Upper lobe of right lung (tissue), 1 donor: ENCODE measurements at regions not wholly inside any gene's neighbourhood (a gene's known extent, or its start where the extent isn't known, plus 50 kb on each side); places are given as distances from the start of the nearest gene placed in this dataset.

ENCODE experiments used
- ATAC-seq: fragments of 200-7000 bp; cut with Tn5 transposase; one replicate; pipeline ENCODE4 v1.9.1; 2020; ENCODE audit warnings: mild to moderate bottlenecking, moderate library complexity
- DNase-seq: peaks from one replicate; pipeline ENCODE4 v3.0.0-alpha.2; 2020
- H3K27ac ChIP-seq: fragments of 200-600 bp; one replicate; pipeline ENCODE4 v1.8.0; 2022
- H3K27me3 ChIP-seq: fragments of 200-600 bp; one replicate; pipeline ENCODE4 v1.8.0; 2022; ENCODE audit warnings: mild to moderate bottlenecking
- H3K36me3 ChIP-seq: fragments of 200-600 bp; one replicate; pipeline ENCODE4 v1.8.0; 2022
- H3K4me1 ChIP-seq: fragments of 200-600 bp; one replicate; pipeline ENCODE4 v1.8.0; 2022
- H3K4me3 ChIP-seq: fragments of 200-600 bp; one replicate; pipeline ENCODE4 v1.8.0; 2022; ENCODE audit warnings: mild to moderate bottlenecking
- H3K9me3 ChIP-seq: fragments of 200-600 bp; one replicate; pipeline ENCODE4 v1.8.0; 2022
- CTCF ChIP-seq: fragments of 200-600 bp; IDR thresholded peaks from one replicate; pipeline ENCODE4 v1.8.0; 2022; ENCODE audit warnings: antibody characterized with exemption
- intact Hi-C: fragments of 100-400 bp; cut with DNase I; formaldehyde crosslinking; loops from one replicate; pipeline ENCODE4 v1.11.0; 2022
- donor health status: DM: no; HTN: yes; CAD: no; lungs with severe emphysema.

GRCh38 chr13:74904556-74904955 is 577.4 kb downstream of the TBC1D4 start:
- H3K9me3 ChIP-seq, result no peaks in the 10 kb centered on the region
- TF ChIP-seq CTCF, result no peak
- H3K4me1 ChIP-seq, result no peaks in the 10 kb centered on the region
- no peak for DNase-seq
- H3K27me3 ChIP-seq, result no peaks in the 10 kb centered on the region
- H3K27ac ChIP-seq, result no peak overlapping the region
- intact Hi-C loops, result no loop called here
- no peak overlapping the region for H3K4me3 ChIP-seq
- no peaks in the 10 kb centered on the region for H3K36me3 ChIP-seq
- no peak for ATAC-seq

- H3K4me1 ChIP-seq, result no peaks in the 10 kb centered on the region
- TF ChIP-seq CTCF, result no peak
- H3K36me3 ChIP-seq, result no peaks in the 10 kb centered on the region
- H3K27ac ChIP-seq, result no peak overlapping the region
- H3K9me3 ChIP-seq, result no peaks in the 10 kb centered on the region
- DNase-seq (no peak), ATAC-seq (no peak)
- no peak overlapping the region for H3K4me3 ChIP-seq
- intact Hi-C loops, result no loop called here
- H3K27me3 ChIP-seq, result no peaks in the 10 kb centered on the region
Measured at GRCh38 chr13:74895042-74895796, 586.8 kb downstream of the TBC1D4 start.

- no peak for TF ChIP-seq CTCF
- ATAC-seq, result no peak
- no peaks in the 10 kb centered on the region for H3K36me3 ChIP-seq
- no peak for DNase-seq
- H3K9me3 ChIP-seq, result no peaks in the 10 kb centered on the region
- no peaks in the 10 kb centered on the region for H3K4me1 ChIP-seq
- H3K27ac ChIP-seq, result no peak overlapping the region
- H3K27me3 ChIP-seq, result no peaks in the 10 kb centered on the region
- intact Hi-C loops, result no loop called here
- no peak overlapping the region for H3K4me3 ChIP-seq
Measured at GRCh38 chr13:74892096-74892495, 589.9 kb downstream of the TBC1D4 start.

- Histone ChIP-seq H3K27me3 (no peaks in the 10 kb centered on the region), H3K27ac (no peak overlapping the region), H3K4me1 (no peaks in the 10 kb centered on the region), H3K4me3 (no peak overlapping the region), H3K36me3 (no peaks in the 10 kb centered on the region), H3K9me3 (no peaks in the 10 kb centered on the region)
- no peak for TF ChIP-seq CTCF
- DNase-seq, result no peak
- intact Hi-C loops, result no loop called here
- ATAC-seq, result no peak
Measured at GRCh38 chr13:74891610-74892009, 590.4 kb downstream of the TBC1D4 start.

- H3K4me1 ChIP-seq, result no peaks in the 10 kb centered on the region
- intact Hi-C loops, result no loop called here
- H3K27ac ChIP-seq, result no peak overlapping the region
- H3K4me3 ChIP-seq, result no peak overlapping the region
- no peak for ATAC-seq
- DNase-seq, result no peak
- no peaks in the 10 kb centered on the region for H3K9me3 ChIP-seq
- no peak for TF ChIP-seq CTCF
- H3K27me3 ChIP-seq, result no peaks in the 10 kb centered on the region
- no peaks in the 10 kb centered on the region for H3K36me3 ChIP-seq
Measured at GRCh38 chr13:74889321-74889720, 592.6 kb downstream of the TBC1D4 start.

- DNase-seq, result no peak
- H3K4me3 ChIP-seq, result no peak overlapping the region
- ATAC-seq, result no peak
- intact Hi-C loops, result no loop called here
- TF ChIP-seq CTCF, result no peak
- H3K9me3 ChIP-seq, result no peaks in the 10 kb centered on the region
- no peaks in the 10 kb centered on the region for H3K4me1 ChIP-seq
- H3K27ac ChIP-seq, result no peak overlapping the region
- no peaks in the 10 kb centered on the region for H3K36me3 ChIP-seq
- no peaks in the 10 kb centered on the region for H3K27me3 ChIP-seq
Measured at GRCh38 chr13:74886502-74886901, 595.5 kb downstream of the TBC1D4 start.
